ENCODE measurements at regions not wholly inside any gene's neighbourhood (a gene's known extent, or its start where the extent isn't known, plus 50 kb on each side); places are given as distances from the start of the nearest gene placed in this dataset.

DNA sequence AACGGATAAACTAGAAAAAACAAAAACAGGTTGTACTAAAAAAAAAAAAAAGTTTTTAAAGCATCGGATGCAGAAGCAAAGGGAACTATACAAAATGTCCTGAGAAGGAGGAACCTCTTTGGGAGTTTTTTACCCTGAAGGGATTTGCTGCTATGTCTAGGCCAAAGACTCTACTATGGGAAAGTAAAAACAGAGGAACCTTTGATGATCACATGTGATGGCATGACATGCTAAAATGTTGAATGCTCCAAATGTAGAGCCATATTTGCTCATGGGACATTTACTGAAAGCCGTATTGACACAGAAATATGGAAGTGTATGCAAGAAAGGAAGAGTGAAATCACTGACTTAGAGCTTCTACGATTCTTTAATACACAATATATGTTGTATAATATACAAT lies 992.0 kb upstream of the ZEB2 start:
- H3K4me3 Mint-ChIP-seq, result no peak overlapping the region
- no peak overlapping the region for H3K4me3 ChIP-seq
- H3K9me2 ChIP-seq (ENCODE audit: insufficient read depth), result no peaks in the 10 kb centered on the region
- H3K9me3 Mint-ChIP-seq, result no peaks in the 10 kb centered on the region
- H3K27ac Mint-ChIP-seq, result no peak overlapping the region
- no peak for TF ChIP-seq EZH2 (IDR thresholded peaks at IDR 0.05; ENCODE audit: low read depth, unreplicated experiment)
- no peak for TF ChIP-seq STAT1 (IDR thresholded peaks at IDR 0.05; ENCODE audit: unreplicated experiment)
- TF ChIP-seq NANOG (IDR thresholded peaks at IDR 0.05; ENCODE audit: borderline replicate concordance), result no peak
- TF ChIP-seq, protein P1, sequence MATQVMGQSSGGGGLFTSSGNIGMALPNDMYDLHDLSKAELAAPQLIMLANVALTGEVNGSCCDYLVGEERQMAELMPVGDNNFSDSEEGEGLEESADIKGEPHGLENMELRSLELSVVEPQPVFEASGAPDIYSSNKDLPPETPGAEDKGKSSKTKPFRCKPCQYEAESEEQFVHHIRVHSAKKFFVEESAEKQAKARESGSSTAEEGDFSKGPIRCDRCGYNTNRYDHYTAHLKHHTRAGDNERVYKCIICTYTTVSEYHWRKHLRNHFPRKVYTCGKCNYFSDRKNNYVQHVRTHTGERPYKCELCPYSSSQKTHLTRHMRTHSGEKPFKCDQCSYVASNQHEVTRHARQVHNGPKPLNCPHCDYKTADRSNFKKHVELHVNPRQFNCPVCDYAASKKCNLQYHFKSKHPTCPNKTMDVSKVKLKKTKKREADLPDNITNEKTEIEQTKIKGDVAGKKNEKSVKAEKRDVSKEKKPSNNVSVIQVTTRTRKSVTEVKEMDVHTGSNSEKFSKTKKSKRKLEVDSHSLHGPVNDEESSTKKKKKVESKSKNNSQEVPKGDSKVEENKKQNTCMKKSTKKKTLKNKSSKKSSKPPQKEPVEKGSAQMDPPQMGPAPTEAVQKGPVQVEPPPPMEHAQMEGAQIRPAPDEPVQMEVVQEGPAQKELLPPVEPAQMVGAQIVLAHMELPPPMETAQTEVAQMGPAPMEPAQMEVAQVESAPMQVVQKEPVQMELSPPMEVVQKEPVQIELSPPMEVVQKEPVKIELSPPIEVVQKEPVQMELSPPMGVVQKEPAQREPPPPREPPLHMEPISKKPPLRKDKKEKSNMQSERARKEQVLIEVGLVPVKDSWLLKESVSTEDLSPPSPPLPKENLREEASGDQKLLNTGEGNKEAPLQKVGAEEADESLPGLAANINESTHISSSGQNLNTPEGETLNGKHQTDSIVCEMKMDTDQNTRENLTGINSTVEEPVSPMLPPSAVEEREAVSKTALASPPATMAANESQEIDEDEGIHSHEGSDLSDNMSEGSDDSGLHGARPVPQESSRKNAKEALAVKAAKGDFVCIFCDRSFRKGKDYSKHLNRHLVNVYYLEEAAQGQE (IDR thresholded peaks at IDR 0.05; ENCODE audit: unreplicated experiment), result no peak
- TF ChIP-seq, protein P2, sequence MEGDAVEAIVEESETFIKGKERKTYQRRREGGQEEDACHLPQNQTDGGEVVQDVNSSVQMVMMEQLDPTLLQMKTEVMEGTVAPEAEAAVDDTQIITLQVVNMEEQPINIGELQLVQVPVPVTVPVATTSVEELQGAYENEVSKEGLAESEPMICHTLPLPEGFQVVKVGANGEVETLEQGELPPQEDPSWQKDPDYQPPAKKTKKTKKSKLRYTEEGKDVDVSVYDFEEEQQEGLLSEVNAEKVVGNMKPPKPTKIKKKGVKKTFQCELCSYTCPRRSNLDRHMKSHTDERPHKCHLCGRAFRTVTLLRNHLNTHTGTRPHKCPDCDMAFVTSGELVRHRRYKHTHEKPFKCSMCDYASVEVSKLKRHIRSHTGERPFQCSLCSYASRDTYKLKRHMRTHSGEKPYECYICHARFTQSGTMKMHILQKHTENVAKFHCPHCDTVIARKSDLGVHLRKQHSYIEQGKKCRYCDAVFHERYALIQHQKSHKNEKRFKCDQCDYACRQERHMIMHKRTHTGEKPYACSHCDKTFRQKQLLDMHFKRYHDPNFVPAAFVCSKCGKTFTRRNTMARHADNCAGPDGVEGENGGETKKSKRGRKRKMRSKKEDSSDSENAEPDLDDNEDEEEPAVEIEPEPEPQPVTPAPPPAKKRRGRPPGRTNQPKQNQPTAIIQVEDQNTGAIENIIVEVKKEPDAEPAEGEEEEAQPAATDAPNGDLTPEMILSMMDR (conservative IDR thresholded peaks at IDR 0.05; ENCODE audit: low read depth in 2 of 2), result no peak
- no peak for TF ChIP-seq ZNF331 (CRISPR knock-in tag; IDR thresholded peaks at IDR 0.05; ENCODE audit: low read depth)
- TF ChIP-seq, protein P3, sequence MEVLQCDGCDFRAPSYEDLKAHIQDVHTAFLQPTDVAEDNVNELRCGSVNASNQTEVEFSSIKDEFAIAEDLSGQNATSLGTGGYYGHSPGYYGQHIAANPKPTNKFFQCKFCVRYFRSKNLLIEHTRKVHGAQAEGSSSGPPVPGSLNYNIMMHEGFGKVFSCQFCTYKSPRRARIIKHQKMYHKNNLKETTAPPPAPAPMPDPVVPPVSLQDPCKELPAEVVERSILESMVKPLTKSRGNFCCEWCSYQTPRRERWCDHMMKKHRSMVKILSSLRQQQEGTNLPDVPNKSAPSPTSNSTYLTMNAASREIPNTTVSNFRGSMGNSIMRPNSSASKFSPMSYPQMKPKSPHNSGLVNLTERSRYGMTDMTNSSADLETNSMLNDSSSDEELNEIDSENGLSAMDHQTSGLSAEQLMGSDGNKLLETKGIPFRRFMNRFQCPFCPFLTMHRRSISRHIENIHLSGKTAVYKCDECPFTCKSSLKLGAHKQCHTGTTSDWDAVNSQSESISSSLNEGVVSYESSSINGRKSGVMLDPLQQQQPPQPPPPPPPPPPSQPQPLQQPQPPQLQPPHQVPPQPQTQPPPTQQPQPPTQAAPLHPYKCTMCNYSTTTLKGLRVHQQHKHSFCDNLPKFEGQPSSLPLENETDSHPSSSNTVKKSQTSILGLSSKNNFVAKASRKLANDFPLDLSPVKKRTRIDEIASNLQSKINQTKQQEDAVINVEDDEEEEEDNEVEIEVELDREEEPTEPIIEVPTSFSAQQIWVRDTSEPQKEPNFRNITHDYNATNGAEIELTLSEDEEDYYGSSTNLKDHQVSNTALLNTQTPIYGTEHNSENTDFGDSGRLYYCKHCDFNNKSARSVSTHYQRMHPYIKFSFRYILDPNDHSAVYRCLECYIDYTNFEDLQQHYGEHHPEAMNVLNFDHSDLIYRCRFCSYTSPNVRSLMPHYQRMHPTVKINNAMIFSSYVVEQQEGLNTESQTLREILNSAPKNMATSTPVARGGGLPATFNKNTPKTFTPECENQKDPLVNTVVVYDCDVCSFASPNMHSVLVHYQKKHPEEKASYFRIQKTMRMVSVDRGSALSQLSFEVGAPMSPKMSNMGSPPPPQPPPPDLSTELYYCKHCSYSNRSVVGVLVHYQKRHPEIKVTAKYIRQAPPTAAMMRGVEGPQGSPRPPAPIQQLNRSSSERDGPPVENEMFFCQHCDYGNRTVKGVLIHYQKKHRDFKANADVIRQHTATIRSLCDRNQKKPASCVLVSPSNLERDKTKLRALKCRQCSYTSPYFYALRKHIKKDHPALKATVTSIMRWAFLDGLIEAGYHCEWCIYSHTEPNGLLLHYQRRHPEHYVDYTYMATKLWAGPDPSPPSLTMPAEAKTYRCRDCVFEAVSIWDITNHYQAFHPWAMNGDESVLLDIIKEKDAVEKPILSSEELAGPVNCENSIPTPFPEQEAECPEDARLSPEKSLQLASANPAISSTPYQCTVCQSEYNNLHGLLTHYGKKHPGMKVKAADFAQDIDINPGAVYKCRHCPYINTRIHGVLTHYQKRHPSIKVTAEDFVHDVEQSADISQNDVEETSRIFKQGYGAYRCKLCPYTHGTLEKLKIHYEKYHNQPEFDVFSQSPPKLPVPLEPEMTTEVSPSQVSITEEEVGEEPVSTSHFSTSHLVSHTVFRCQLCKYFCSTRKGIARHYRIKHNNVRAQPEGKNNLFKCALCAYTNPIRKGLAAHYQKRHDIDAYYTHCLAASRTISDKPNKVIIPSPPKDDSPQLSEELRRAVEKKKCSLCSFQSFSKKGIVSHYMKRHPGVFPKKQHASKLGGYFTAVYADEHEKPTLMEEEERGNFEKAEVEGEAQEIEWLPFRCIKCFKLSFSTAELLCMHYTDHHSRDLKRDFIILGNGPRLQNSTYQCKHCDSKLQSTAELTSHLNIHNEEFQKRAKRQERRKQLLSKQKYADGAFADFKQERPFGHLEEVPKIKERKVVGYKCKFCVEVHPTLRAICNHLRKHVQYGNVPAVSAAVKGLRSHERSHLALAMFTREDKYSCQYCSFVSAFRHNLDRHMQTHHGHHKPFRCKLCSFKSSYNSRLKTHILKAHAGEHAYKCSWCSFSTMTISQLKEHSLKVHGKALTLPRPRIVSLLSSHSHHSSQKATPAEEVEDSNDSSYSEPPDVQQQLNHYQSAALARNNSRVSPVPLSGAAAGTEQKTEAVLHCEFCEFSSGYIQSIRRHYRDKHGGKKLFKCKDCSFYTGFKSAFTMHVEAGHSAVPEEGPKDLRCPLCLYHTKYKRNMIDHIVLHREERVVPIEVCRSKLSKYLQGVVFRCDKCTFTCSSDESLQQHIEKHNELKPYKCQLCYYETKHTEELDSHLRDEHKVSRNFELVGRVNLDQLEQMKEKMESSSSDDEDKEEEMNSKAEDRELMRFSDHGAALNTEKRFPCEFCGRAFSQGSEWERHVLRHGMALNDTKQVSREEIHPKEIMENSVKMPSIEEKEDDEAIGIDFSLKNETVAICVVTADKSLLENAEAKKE (CRISPR knock-in tag; IDR thresholded peaks at IDR 0.05), result no peak
- no peak for TF ChIP-seq ZNF114 (CRISPR knock-in tag; IDR thresholded peaks at IDR 0.05)
- no peak for TF ChIP-seq POLR2AphosphoS5 (IDR thresholded peaks at IDR 0.05; ENCODE audit: low read depth)
- no peak for TF ChIP-seq JUNB (IDR thresholded peaks at IDR 0.05; ENCODE audit: unreplicated experiment)
- TF ChIP-seq, protein P4, sequence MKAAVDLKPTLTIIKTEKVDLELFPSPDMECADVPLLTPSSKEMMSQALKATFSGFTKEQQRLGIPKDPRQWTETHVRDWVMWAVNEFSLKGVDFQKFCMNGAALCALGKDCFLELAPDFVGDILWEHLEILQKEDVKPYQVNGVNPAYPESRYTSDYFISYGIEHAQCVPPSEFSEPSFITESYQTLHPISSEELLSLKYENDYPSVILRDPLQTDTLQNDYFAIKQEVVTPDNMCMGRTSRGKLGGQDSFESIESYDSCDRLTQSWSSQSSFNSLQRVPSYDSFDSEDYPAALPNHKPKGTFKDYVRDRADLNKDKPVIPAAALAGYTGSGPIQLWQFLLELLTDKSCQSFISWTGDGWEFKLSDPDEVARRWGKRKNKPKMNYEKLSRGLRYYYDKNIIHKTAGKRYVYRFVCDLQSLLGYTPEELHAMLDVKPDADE (IDR thresholded peaks at IDR 0.05), result no peak
- no peak for TF ChIP-seq EZH2phosphoT487 (IDR thresholded peaks at IDR 0.05; ENCODE audit: unreplicated experiment)
- no peak for TF ChIP-seq CREB1 (CRISPR knock-in tag; IDR thresholded peaks at IDR 0.05; ENCODE audit: low read depth)
- H3K27me3 Mint-ChIP-seq (ENCODE audit: insufficient read depth, low read depth, poor library complexity), result no peaks in the 10 kb centered on the region
- no peaks in the 10 kb centered on the region for H3K79me2 ChIP-seq (replicated peaks; ENCODE audit: insufficient read depth)
- no peaks in the 10 kb centered on the region for H3F3A ChIP-seq (replicated peaks; ENCODE audit: low read depth)
- no peak overlapping the region for H3K27ac ChIP-seq (ENCODE audit: low read depth)
- DNase-seq (ENCODE audit: low spot score) (no peak), ATAC-seq (no peak)
- H3K4me2 ChIP-seq, result no peak overlapping the region
- no peaks in the 10 kb centered on the region for H3K36me3 ChIP-seq (ENCODE audit: insufficient read depth)
- no peaks in the 10 kb centered on the region for H3K4me1 Mint-ChIP-seq
- no peaks in the 10 kb centered on the region for H3K4me1 ChIP-seq (ENCODE audit: insufficient read depth)
- no peak overlapping the region for H2AFZ ChIP-seq
- H4K20me1 ChIP-seq (replicated peaks; ENCODE audit: insufficient read depth), result no peaks in the 10 kb centered on the region
- H3K27me3 ChIP-seq (ENCODE audit: insufficient read depth), result no peaks in the 10 kb centered on the region
- H3K36me3 Mint-ChIP-seq (ENCODE audit: low read depth), result no peaks in the 10 kb centered on the region; the same call in 2 of the 3 replicates

Data from GM23338 (cell line).